ENCODE measurements at regions not wholly inside any gene's neighbourhood (a gene's known extent, or its start where the extent isn't known, plus 50 kb on each side); places are given as distances from the start of the nearest gene placed in this dataset.

- no peak overlapping the region for H3K4me3 Mint-ChIP-seq
- H3K9me3 Mint-ChIP-seq, result no peaks in the 10 kb centered on the region
- H3K27me3 Mint-ChIP-seq, result no peaks in the 10 kb centered on the region
- no peaks in the 10 kb centered on the region for H3K36me3 Mint-ChIP-seq (ENCODE audit: low read depth)
- H3K4me1 Mint-ChIP-seq (ENCODE audit: low read depth), result no peaks in the 10 kb centered on the region
- no peak overlapping the region for H3K27ac Mint-ChIP-seq
- intact Hi-C loops (cut with micrococcal nuclease), result no loop called here
Measured at GRCh38 chr12:25764892-25765291, 193.6 kb upstream of the RASSF8 start.

- intact Hi-C loops (cut with micrococcal nuclease), result no loop called here
- Mint-ChIP-seq H3K4me3 (no peak overlapping the region), H3K9me3 (no peaks in the 10 kb centered on the region), H3K4me1 (ENCODE audit: low read depth) (no peaks in the 10 kb centered on the region), H3K27me3 (no peaks in the 10 kb centered on the region), H3K27ac (no peak overlapping the region), H3K36me3 (ENCODE audit: low read depth) (no peaks in the 10 kb centered on the region)
Measured at GRCh38 chr12:25767606-25768005, 190.9 kb upstream of the RASSF8 start.

- Mint-ChIP-seq H3K27me3 (no peaks in the 10 kb centered on the region), H3K27ac (no peak overlapping the region), H3K4me3 (no peak overlapping the region), H3K9me3 (no peaks in the 10 kb centered on the region), H3K4me1 (ENCODE audit: low read depth) (no peaks in the 10 kb centered on the region), H3K36me3 (ENCODE audit: low read depth) (no peaks in the 10 kb centered on the region)
- intact Hi-C loops (cut with micrococcal nuclease), result no loop called here
Measured at GRCh38 chr12:25768151-25768550, 190.3 kb upstream of the RASSF8 start.

- no peaks in the 10 kb centered on the region for H3K4me1 Mint-ChIP-seq (ENCODE audit: low read depth)
- no peak overlapping the region for H3K4me3 Mint-ChIP-seq
- H3K27me3 Mint-ChIP-seq, result no peaks in the 10 kb centered on the region
- intact Hi-C loops (cut with micrococcal nuclease), result no loop called here
- no peak overlapping the region for H3K27ac Mint-ChIP-seq
- no peaks in the 10 kb centered on the region for H3K36me3 Mint-ChIP-seq (ENCODE audit: low read depth)
- H3K9me3 Mint-ChIP-seq, result no peaks in the 10 kb centered on the region
Measured at GRCh38 chr12:25769082-25769945, 189.2 kb upstream of the RASSF8 start.

GRCh38 chr12:25771041-25771440, 187.4 kb upstream of the RASSF8 start:
- intact Hi-C loops (cut with micrococcal nuclease), result no loop called here
- no peak overlapping the region for H3K27ac Mint-ChIP-seq
- H3K9me3 Mint-ChIP-seq, result no peaks in the 10 kb centered on the region
- H3K4me1 Mint-ChIP-seq (ENCODE audit: low read depth), result no peaks in the 10 kb centered on the region
- H3K4me3 Mint-ChIP-seq, result no peak overlapping the region
- no peaks in the 10 kb centered on the region for H3K36me3 Mint-ChIP-seq (ENCODE audit: low read depth)
- H3K27me3 Mint-ChIP-seq, result no peaks in the 10 kb centered on the region

- no peak overlapping the region for H3K4me3 Mint-ChIP-seq
- H3K36me3 Mint-ChIP-seq (ENCODE audit: low read depth), result no peaks in the 10 kb centered on the region
- no peaks in the 10 kb centered on the region for H3K9me3 Mint-ChIP-seq
- no peaks in the 10 kb centered on the region for H3K27me3 Mint-ChIP-seq
- no peaks in the 10 kb centered on the region for H3K4me1 Mint-ChIP-seq (ENCODE audit: low read depth)
- intact Hi-C loops (cut with micrococcal nuclease), result no loop called here
- no peak overlapping the region for H3K27ac Mint-ChIP-seq
Measured at GRCh38 chr12:25771476-25771875, 187.0 kb upstream of the RASSF8 start.

- intact Hi-C loops (cut with micrococcal nuclease), result no loop called here
- H3K27me3 Mint-ChIP-seq, result no peaks in the 10 kb centered on the region
- no peaks in the 10 kb centered on the region for H3K4me1 Mint-ChIP-seq (ENCODE audit: low read depth)
- no peaks in the 10 kb centered on the region for H3K9me3 Mint-ChIP-seq
- H3K27ac Mint-ChIP-seq, result no peak overlapping the region
- H3K4me3 Mint-ChIP-seq, result no peak overlapping the region
- no peaks in the 10 kb centered on the region for H3K36me3 Mint-ChIP-seq (ENCODE audit: low read depth)
Measured at GRCh38 chr12:25775968-25776367, 182.5 kb upstream of the RASSF8 start.

GRCh38 chr12:25780771-25781170, 177.7 kb upstream of the RASSF8 start:
- no peak overlapping the region for H3K27ac Mint-ChIP-seq
- no peaks in the 10 kb centered on the region for H3K9me3 Mint-ChIP-seq
- H3K27me3 Mint-ChIP-seq, result no peaks in the 10 kb centered on the region
- no peaks in the 10 kb centered on the region for H3K36me3 Mint-ChIP-seq (ENCODE audit: low read depth)
- no peaks in the 10 kb centered on the region for H3K4me1 Mint-ChIP-seq (ENCODE audit: low read depth)
- intact Hi-C loops (cut with micrococcal nuclease), result no loop called here
- H3K4me3 Mint-ChIP-seq, result no peak overlapping the region

- intact Hi-C loops (cut with micrococcal nuclease), result no loop called here
- Mint-ChIP-seq H3K4me3 (no peak overlapping the region), H3K9me3 (no peaks in the 10 kb centered on the region), H3K4me1 (ENCODE audit: low read depth) (no peaks in the 10 kb centered on the region), H3K27ac (no peak overlapping the region), H3K36me3 (ENCODE audit: low read depth) (no peaks in the 10 kb centered on the region), H3K27me3 (no peaks in the 10 kb centered on the region)
Measured at GRCh38 chr12:25781232-25781631, 177.2 kb upstream of the RASSF8 start.

GRCh38 chr12:25783566-25783965, 174.9 kb upstream of the RASSF8 start:
- intact Hi-C loops (cut with micrococcal nuclease), result no loop called here
- Mint-ChIP-seq H3K4me1 (ENCODE audit: low read depth) (no peaks in the 10 kb centered on the region), H3K36me3 (ENCODE audit: low read depth) (no peaks in the 10 kb centered on the region), H3K27me3 (no peaks in the 10 kb centered on the region), H3K9me3 (no peaks in the 10 kb centered on the region), H3K27ac (no peak overlapping the region), H3K4me3 (no peak overlapping the region)

GRCh38 chr12:25784669-25785068, 173.8 kb upstream of the RASSF8 start:
- intact Hi-C loops (cut with micrococcal nuclease), result no loop called here
- Mint-ChIP-seq H3K27me3 (no peaks in the 10 kb centered on the region), H3K9me3 (no peaks in the 10 kb centered on the region), H3K27ac (no peak overlapping the region), H3K4me1 (ENCODE audit: low read depth) (no peaks in the 10 kb centered on the region), H3K36me3 (ENCODE audit: low read depth) (no peaks in the 10 kb centered on the region), H3K4me3 (no peak overlapping the region)

GRCh38 chr12:25785134-25785533, 173.3 kb upstream of the RASSF8 start:
- Mint-ChIP-seq H3K4me3 (no peak overlapping the region), H3K36me3 (ENCODE audit: low read depth) (no peaks in the 10 kb centered on the region)

GRCh38 chr12:25787701-25788100, 170.8 kb upstream of the RASSF8 start:
- Mint-ChIP-seq H3K4me3 (no peak overlapping the region), H3K27me3 (no peaks in the 10 kb centered on the region), H3K36me3 (ENCODE audit: low read depth) (no peaks in the 10 kb centered on the region), H3K9me3 (no peaks in the 10 kb centered on the region), H3K4me1 (ENCODE audit: low read depth) (no peaks in the 10 kb centered on the region), H3K27ac (no peak overlapping the region)
- intact Hi-C loops (cut with micrococcal nuclease), result no loop called here

More at GRCh38 chr12:25785134-25785533, 173.3 kb upstream of the RASSF8 start:
- Mint-ChIP-seq H3K27ac (no peak overlapping the region), H3K9me3 (no peaks in the 10 kb centered on the region), H3K4me1 (ENCODE audit: low read depth) (no peaks in the 10 kb centered on the region), H3K27me3 (no peaks in the 10 kb centered on the region)
- intact Hi-C loops (cut with micrococcal nuclease), result no loop called here

- intact Hi-C loops (cut with micrococcal nuclease), result no loop called here
- Mint-ChIP-seq H3K9me3 (no peaks in the 10 kb centered on the region), H3K27ac (no peak overlapping the region), H3K27me3 (no peaks in the 10 kb centered on the region), H3K4me3 (no peak overlapping the region), H3K4me1 (ENCODE audit: low read depth) (no peaks in the 10 kb centered on the region), H3K36me3 (ENCODE audit: low read depth) (no peaks in the 10 kb centered on the region)
Measured at GRCh38 chr12:25788707-25789442, 169.6 kb upstream of the RASSF8 start.

All from dendritic cell treated with granulocyte-macrophage colony-stimulating factor and Interleukin-4, amounts not matched to agents 40 ng/mL and 50 ng/mL, for 4 days (primary cell).